Stimulated activated naive CD4-positive, alpha-beta T cell (primary cell): ENCODE measurements at regions not wholly inside any gene's neighbourhood (a gene's known extent, or its start where the extent isn't known, plus 50 kb on each side); places are given as distances from the start of the nearest gene placed in this dataset.
"Not testable (repeated sequence)": the region's sequence is repeated elsewhere in the genome, so short reads cannot be mapped to it uniquely, and the experiment has no call there.

Source experiments
- DNase-seq, 6 experiments: peaks; one replicate each; lab custom pipeline; 2025; lab: John Stamatoyannopoulos, UW

DNA sequence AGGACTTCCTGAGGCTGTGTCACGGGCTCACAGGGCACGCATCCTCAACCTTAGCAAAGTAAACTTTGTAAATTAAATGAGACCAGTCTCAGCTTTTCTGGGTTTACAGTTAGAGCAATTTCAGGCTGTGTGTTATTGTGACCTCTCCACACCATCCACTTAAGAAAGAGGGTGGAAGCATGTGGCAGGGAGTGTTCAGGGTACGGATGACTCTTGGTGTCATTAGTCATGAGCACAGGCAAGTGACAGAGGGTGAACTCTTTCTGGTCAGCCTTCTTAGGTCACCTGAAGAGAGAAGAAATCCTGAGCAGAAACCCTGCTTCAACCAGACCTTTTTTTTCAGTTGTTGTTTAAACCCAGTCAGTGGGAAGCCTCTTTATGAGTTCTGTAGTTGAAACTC, 207.9 kb downstream of the ICOS start:
- no peak for DNase-seq

DNA sequence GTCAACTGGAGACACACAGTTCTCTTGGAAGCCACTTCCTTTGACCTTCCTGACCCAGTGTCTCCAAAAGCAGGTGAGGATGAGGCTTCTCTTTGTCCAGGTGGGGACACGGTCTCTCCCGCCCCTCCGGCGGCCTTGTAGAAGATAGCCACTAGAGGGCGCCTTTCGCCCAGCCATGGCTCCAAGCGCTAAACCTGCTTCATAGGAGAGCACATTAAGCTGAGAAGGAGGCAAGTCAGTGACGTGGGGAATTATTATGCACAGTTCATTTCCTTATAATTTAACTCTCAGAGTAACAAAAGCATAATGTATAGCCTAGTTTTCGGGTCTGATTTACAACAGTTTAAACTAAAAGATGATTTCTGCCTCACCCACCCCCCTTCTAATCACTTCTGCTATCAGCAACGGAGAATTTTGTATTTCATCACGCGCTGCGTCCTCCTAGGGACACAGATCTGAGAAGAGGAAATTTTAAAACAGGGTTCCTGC, 208.7 kb downstream of the ICOS start:
- peak; percentile 56 to 84 (median 61) for DNase-seq

DNA sequence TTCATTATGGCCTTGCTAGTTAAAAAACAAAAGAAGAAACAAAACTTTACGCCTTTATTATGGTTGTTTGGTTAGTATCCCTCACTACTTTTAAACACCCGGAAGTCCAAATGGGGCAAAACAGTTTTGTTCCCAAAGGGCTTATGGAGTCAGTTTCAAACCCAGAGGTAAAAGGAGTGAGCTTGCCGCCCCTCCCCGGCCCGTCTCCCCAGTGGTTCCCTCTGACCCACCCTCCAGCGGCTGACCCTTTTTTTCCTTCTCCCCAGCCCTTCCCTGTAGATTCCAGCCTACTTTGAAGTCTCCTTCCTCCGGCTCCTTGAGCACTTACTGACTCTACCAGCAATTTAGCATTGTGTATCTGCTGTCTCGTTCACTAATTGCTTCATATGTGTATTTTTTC, 209.2 kb downstream of the ICOS start:
- DNase-seq, result no peak

DNA sequence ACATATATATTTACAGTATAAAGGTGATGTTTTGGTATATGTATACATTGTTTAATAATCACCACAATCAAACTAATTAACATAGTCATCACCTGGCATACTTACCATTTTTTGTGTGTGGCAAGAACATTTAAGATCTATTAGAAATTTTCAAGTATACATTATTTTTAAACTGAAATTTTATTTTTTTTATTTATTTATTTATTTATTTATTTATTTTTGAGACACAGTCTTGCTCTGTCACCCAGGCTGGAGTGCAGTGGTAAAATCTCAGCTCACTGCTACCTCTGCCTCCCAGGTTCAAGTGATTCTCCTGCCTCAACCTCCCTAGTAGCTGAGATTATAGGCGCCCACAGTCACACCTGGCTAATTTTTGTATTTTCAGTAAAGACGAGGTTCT, 210.5 kb downstream of the ICOS start:
- not testable (repeated sequence) for DNase-seq

DNA sequence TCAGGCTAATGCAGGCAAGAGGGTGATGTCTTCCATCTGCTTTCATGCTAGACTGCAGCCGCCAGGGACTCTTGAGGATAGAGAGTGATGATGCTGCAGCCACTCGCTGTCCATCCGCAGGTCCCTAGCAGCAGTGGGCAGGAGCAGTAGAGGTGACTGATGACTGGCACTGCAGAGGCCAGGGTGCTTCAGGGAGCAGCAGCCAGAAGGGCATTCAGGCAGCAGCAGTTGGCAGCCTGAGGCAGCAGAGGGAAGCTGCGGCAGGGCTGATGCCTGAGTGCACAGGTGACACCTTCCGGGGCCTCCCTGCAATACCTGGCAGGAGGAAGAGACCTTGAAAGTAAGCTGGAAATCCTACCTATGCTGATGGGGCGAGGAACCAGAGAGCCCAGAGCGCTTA, 214.2 kb downstream of the ICOS start:
- DNase-seq, result no peak

DNA sequence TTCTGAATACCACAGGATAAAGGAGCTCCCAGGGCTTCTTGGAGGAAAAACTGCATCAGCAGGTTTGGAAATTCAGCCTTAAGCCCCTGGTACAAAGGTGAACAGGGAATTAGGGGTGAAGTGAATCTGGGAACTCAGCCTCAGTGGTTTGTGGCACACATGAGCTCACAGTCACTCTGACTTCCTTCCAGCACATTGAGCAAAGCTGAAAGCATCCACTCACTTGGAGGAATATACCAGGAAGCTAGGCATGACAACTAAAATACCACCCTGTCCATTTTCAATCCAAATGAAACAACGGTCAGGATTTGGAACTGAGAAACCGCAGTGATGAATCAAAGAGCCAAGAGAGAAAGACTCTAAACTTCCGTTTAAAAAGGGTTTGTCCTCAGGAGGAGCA, 216.1 kb downstream of the ICOS start:
- no peak for DNase-seq

DNA sequence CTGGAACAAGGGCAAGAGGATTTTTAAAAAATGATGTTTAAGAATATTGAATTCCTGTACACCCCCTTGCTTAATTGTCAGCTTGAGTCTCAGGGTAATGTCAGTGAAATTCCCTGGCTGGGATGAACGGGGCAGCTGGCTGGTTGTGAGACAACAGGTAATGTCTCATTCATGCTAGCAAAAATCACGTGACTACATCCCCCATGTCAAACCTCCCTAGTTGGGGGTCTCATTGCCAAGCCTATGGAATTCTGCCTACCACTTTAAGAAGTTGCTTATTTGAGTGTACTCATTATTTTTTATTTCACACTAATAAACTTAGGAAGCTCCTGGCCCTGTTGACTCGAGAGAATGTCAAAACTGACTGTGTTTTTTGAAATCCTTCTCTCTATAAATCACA, 218.3 kb downstream of the ICOS start:
- DNase-seq, result no peak

DNA sequence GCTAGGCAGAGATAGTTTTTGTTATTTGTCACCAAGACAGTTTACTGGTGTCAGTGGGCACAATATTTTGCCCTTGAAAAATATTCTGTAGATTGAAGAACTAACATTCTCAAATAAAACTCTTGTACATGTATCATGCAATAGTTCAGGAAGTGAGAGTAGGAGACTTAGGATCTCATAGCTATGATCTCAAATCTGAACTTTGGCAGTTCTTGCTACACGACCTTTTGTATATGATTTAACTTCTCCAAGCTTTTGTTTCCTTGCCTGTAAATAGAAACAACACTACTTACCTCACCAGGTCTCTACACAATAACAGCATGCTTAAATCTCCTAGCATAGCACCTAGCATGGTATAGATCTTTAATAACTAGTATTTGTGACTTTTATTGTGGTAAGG, 219.9 kb downstream of the ICOS start:
- DNase-seq, result no peak

DNA sequence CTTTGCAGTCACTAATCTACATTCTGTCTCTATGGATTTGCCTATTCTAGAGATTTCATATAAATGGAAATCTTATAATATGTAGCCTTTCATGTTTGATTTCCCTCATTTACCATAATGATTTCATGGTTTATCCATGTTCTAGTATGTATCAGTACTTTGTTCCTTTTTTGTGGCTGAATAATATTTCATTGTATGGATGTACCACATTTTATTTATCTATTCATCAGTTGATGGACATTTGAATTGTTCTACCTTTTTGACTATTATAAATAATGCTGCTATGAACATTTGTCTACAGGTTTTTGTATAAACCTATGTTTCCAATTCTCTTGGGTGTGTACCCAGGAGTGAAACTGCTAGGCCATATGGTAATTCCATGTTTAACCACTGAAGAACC, 221.1 kb downstream of the ICOS start:
- DNase-seq, result no peak

DNA sequence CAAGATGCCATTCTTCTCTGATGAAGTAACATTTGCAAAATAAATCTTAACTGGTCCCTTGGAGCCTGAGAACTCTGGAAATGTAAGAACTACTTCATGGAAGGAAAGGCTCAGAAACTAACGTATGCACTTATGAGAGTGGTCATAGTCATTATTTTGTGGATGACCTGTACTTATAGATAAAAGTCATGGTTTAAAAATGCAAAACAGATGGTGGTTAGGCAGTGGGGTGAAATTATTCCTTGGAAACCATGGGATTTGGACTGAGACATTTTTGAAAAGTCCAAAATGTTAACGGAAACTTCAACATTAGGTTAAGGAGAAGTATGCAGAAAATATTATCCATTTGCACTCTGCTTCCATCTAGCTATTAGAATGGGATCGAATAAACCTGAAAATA, 223.0 kb downstream of the ICOS start:
- DNase-seq, result no peak

DNA sequence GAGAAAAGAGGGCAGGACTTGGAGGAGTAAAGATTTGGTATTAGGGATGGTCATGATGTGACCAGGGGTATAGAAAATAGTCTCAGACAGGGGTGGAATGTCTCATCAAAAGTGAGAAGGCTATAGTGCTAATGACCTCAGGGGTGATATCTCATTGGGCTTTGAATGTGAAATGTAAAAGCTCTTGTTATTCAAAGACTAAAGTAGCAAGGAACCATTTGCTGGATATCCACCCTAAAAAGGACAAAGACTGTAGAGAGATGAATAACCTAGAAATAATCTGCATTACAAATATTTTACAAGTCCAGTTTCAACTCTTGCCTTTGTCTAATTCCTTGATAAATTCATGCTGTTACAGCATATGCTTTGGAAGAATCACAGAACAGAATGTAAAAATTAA, 224.4 kb downstream of the ICOS start:
- DNase-seq, result no peak

DNA sequence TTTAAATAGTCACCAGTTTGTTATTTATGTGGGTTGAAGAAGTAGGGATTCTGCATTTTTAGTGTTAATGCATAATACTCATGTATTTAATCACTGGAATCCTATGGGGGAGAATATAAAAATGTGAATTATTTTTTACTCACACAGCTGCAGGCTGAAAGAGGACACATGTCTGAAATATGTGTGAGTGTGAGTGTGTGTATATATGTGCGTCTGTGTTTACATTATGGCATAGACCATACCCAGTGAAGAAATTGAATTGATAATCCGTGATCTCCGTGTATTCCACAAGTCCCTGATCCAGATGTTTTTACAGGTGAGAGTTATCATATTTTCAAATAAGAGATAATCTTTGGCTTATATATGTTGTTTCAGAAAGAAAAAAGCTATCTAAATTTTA, 225.3 kb downstream of the ICOS start:
- DNase-seq, result no peak

DNA sequence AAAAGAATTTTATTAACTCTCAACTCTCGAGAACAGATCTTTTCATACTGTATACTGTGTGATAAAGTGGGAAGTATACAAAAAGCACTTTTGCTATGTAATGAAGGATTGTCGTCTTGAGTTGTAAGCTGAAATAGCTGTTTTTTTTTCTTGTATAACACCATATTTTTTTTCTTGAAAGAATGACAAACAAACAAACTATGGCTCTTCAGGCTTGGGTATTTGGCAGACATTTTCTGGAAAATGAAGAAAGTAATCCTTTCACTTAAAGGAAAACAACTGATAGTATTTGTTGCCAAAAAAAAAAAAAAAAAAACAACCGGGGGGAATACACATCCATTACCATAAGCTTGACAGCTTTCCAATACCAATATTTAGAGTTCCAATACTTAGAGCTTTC, 230.4 kb downstream of the ICOS start:
- no peak for DNase-seq

DNA sequence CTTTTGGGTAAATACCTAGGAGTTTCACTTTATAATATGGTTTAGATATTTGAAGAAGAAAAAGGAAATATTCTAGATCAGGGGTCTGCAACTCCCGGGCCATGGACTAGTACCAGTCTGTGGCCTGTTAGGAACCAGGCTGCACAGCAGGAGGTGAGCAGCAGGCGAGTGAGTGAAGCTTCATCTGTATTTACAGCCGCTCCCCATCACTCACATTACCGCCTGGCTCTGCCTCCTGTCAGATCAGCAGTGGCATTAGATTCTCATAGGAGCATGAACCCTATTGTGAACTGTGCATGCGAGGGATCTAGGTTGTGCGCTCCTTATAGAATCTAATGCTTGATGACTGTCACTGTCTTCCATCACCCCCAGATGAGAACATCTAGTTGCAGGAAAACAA, 231.1 kb downstream of the ICOS start:
- DNase-seq, result not testable (repeated sequence)

DNA sequence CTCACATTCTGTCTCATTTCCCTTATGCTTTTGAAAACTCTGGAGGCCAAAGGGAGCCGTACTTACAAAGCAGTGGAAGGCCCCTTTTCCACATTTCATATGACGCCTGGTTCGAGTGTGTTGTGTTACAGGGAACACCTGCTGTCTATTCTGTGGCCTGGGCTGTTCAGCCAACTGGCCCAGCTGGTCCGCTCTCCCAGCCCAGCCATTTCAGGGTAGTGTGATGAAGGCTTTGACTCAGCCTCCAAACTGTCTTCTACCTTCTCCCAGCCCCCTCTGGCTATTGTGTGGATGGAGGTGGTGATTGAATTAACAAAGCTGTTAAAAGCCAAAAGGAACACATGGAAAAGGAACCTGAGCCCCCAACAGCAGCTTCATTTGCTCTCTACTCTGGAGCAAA, 233.8 kb downstream of the ICOS start:
- DNase-seq, result no peak

DNA sequence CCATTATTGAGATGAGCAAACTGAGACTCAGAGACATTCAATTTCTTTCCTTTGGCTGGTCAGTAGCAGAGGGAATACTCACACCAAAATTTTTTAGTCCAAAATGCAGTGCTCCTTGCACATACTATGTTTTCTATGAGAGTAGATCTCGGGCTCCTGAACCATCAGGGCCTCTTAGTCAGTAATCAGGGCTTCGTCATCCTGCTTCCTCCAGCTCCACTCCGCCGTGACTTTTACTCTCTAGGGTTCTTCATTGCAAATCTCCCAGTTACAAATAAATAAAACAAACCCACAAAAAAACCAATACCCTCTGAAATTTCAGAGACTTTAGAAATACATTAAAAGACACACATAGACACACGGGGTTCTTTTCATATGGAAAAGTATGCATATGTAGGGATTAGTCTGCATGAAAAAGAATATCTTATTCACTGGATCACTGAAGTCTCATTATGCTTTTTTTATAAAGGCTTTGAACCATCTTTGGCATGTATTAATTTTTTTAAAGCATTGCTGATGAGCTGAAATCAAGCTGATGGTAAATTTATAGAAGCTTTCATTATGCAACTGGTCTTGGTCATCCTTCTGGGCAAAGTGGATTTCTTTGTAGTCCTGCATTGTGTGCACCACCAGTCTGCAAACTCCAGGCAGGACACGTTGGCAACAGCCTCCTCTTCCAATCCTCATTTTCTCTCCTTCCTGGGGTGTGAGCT, 235.0 kb downstream of the ICOS start:
- DNase-seq, result no peak

DNA sequence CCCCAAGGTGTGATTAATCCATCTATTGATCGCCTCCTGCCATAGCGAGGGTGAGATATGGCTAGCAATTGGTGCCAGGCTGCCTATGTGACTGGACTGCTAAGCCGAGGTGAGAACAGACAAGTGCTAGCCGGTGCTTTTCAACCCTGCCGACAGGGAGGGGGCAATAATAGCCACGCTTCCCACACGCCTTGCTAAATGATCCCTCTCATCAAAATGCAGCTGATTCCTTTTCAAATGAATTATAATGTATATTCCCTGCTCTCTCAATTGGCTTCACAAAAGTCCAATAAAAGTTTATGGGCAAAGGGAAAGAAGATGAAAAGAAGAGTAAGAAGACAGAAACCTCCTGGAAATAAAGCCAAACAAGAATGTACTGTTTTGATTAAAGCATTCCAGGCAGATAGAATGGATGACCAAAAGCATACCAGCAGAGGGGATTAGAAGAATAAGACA, 235.6 kb downstream of the ICOS start:
- no peak for DNase-seq

DNA sequence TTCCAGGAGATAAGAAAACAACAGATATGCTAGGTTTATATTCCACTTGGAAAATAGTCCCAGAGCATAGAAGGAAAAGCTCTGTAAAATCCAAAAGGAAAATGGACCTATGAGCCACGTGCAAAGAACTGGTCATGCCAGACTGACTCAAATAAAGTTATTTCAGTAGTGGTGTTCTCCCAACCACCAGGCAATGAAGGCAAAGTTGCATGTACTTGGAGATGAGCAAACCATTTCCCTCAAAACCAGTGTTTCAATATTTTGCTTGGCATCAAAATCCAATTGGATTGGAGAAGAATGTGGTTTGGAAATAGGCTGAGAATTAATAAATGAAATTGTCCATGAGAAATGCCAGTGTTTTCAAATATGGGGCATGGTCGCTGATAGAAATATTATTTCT, 237.5 kb downstream of the ICOS start:
- no peak for DNase-seq

DNA sequence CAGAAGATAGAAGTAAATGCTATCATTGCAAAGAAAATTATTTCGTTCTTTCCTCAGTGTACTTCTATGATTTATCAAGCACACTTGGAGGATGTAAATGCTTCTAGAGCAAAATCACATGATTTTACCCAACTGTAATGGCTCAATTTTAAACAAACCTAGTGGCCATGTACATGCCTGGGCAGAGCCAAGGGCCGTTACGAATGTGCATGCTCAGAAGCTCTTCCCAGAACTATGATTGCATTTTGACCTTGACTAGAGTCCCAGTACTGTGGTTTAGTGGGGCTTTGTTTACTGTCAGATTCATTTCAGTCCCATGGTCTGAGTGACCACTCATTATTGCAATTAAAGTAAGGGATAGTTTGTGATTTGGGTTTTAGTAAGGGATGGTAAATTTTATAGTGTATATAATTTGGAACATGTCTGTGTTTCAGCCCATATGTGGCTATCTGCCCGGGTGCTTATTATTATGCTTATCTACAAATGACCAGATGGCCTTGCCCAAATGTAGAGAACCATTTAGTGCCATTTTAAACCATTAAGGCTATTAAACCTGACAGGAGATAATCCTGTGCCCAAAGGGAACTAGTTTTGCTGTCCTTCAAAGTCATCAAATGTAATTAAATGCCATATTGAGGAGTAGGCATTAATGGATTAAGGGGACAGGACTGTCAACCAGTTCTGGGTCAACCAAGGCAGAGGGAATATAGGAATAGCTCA, 239.1 kb downstream of the ICOS start:
- DNase-seq, result no peak

DNA sequence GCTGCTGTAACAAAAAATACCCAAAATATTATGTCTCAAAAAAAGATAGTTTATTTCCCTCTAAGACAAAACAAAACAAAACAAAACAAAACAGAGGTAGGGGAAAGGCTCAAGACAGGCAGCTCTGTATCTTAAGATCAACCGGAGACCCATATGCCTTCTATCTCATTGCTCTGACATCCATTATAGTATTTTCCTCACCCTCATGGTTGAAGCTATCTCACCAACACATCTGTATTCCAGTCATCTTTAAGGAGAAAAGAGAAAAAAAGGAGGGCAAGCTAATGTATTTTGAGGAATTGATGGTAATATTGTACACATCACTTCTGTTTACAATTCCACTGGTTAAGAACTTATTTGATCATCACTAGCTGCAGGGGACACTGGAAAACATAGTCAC, 239.7 kb downstream of the ICOS start:
- DNase-seq, result no peak

DNA sequence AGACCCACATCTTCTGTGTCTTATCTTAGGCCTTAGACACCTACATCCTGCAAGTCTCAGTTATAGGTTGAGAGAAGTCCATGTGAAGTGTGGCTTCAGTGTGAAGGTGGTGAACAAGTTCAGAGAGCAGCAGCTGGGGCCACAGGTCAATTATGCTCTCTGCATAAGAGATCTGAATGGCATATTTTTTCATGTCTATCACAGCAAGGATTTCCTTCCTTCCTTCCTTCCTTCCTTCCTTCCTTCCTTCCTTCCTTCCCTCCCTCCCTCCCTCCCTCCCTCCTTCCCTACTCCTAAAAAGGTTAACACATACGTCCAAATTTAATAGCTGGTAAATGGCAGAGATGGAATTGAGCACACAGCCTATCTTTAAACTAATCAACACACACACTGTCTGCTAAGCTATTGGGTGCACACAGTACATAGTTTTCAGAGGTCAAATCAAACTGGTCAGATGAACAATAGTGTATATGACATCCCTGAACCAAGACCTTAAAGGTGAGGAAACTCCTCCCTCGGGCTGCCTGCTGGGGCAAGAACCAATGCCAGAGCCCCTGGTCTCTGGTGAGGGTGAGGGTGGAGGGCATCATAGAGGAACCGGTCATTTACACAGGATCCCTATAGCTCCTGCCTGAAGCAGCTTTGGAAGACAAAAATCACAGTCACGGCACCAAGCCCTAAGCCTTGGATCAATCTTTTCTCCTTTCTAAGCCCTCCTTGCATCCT, 240.9 kb downstream of the ICOS start:
- no peak for DNase-seq

DNA sequence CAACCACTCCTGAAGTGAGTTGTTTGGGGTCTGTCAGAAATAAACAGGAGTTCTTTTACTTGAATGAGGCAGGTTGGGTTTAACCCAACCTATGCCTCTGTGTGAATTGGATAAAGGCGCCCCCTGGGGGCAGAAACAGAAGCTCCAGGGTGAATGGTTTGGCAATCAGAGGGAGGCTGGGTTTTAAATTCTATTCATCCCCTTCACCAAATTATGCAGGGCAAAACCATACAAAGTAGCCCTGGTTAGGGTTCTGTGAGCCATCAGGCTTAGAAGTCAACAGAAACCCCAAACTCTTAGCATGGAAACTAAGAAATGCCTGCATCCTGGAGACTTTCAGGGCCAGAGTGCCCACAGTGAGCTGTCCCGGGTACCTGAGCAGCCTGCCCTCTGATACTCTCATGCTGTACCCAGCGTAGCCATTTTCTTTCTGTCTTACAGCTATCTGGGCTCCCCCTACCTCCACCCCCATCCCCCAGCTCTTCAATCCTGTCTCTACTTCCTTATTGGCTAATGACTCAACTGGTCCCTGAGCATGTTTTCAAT, 241.5 kb downstream of the ICOS start:
- peak; percentile 23 to 71 (median 53) for DNase-seq

DNA sequence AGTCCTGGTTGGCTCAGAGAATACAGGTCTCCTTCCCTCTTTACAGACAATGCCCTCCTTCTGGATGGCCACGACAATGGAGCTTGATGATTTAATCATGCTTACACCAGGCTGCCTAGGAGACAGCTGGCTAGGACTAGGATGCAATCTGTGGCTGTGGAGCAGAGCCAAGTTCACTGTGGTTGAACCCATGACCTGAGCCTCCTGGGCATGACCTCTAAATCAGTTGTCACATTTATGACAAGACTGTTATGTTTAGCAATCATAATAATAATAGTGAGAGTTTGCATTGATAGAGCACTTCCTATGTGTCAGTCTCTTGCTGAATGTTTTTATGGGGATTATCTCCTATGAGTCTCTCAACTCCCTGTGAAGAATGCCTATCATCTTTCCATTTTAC, 244.1 kb downstream of the ICOS start:
- no peak for DNase-seq
